ENCODE measurements at regions not wholly inside any gene's neighbourhood (a gene's known extent, or its start where the extent isn't known, plus 50 kb on each side); places are given as distances from the start of the nearest gene placed in this dataset.

GRCh38 chr16:88289968-88290401, 92.8 kb upstream of the ZNF469 start:
- DNase-seq: no peak

- no peak for DNase-seq
Measured at GRCh38 chr16:88290850-88291830, 91.6 kb upstream of the ZNF469 start.

- DNase-seq: no peak
Measured at GRCh38 chr16:88292007-88292970, 90.5 kb upstream of the ZNF469 start.

GRCh38 chr16:88293097-88293496, 89.7 kb upstream of the ZNF469 start:
- DNase-seq: no peak

- DNase-seq: no peak
Measured at GRCh38 chr16:88295671-88296436, 86.9 kb upstream of the ZNF469 start.

- no peak for DNase-seq
Measured at GRCh38 chr16:88296437-88297177, 86.2 kb upstream of the ZNF469 start.

GRCh38 chr16:88297178-88297720, 85.5 kb upstream of the ZNF469 start:
- DNase-seq: no peak

- DNase-seq: peak; percentile 50
Measured at GRCh38 chr16:88298181-88298832, 84.5 kb upstream of the ZNF469 start.

- no peak for DNase-seq
Measured at GRCh38 chr16:88298833-88299745, 83.7 kb upstream of the ZNF469 start.

GRCh38 chr16:88299751-88300462, 82.9 kb upstream of the ZNF469 start:
- no peak for DNase-seq

GRCh38 chr16:88300463-88300835, 82.3 kb upstream of the ZNF469 start:
- no peak for DNase-seq

GRCh38 chr16:88301431-88301830, 81.3 kb upstream of the ZNF469 start:
- DNase-seq: no peak

GRCh38 chr16:88301886-88302285, 80.9 kb upstream of the ZNF469 start:
- DNase-seq: no peak

- DNase-seq: no peak
Measured at GRCh38 chr16:88302666-88303065, 80.1 kb upstream of the ZNF469 start.

GRCh38 chr16:88303405-88303804, 79.4 kb upstream of the ZNF469 start:
- DNase-seq: no peak

- DNase-seq: peak; percentile 59
Measured at GRCh38 chr16:88303890-88304819, 78.6 kb upstream of the ZNF469 start.

GRCh38 chr16:88305176-88305575, 77.6 kb upstream of the ZNF469 start:
- DNase-seq: no peak

- DNase-seq: no peak
Measured at GRCh38 chr16:88306411-88306810, 76.3 kb upstream of the ZNF469 start.
